Panc1 (cell line): ENCODE measurements at regions not wholly inside any gene's neighbourhood (a gene's known extent, or its start where the extent isn't known, plus 50 kb on each side); places are given as distances from the start of the nearest gene placed in this dataset.

Source experiments
- ATAC-seq: fragments of 200-7000 bp; cut with Tn5 transposase; 2 replicates; pipeline ENCODE4 v1.9.1; 2020; ENCODE audit warnings: mild to moderate bottlenecking, moderate library complexity
- BruUV-seq: library from RNA; stranded (reverse); fragments of 400-500 nt; replicated peaks from 2 replicates; lab custom pipeline; 2021; lab: Mats Ljungman, UMichigan
- CTCF ChIA-PET: fragments of 300-600 bp; sonication (Branson Sonifier 250); formaldehyde crosslinking; loops from one replicate; lab custom pipeline; 2022; ENCODE audit warnings: antibody characterized with exemption; lab: Charles Lee
- POLR2A ChIA-PET: fragments of 300-600 bp; sonication (Branson Sonifier 250); formaldehyde crosslinking; loops from one replicate; lab custom pipeline; 2022; ENCODE audit warnings: antibody characterized with exemption; lab: Charles Lee
- DNase-seq: peaks from one replicate; pipeline ENCODE4 v3.0.0-alpha.2; 2010; ENCODE audit warnings: low read depth, low spot score
- H3K27ac ChIP-seq: 2 replicates; pipeline ENCODE4 v1.5.1; 2011; ENCODE audit warnings: mild to moderate bottlenecking, low read length, inconsistent platforms
- H3K27me3 ChIP-seq: fragments of 200-500 bp; sonication (Bioruptor generic); 2 replicates; pipeline ENCODE4 v1.6.0; 2014; ENCODE audit warnings: low read length, inconsistent platforms; ENCODE audit not compliant: control insufficient read depth, insufficient read depth
- H3K36me3 ChIP-seq: fragments of 200-500 bp; sonication (Bioruptor generic); 2 replicates; pipeline ENCODE4 v1.5.1; 2014; ENCODE audit warnings: inconsistent platforms, mild to moderate bottlenecking, low read length, moderate library complexity; ENCODE audit not compliant: control insufficient read depth, insufficient read depth
- H3K4me1 ChIP-seq: 2 replicates; pipeline ENCODE4 v1.5.1; 2011; ENCODE audit warnings: inconsistent platforms, mild to moderate bottlenecking, low read length, moderate library complexity; ENCODE audit not compliant: control insufficient read depth, insufficient read depth
- H3K4me3 ChIP-seq, 2 experiments: 2 replicates each; pipeline ENCODE4 v1.5.1; 2011 to 2012; ENCODE audit warnings: low read depth in 2 of 2, low read length in 2 of 2, mild to moderate bottlenecking in 2 of 2, inconsistent platforms in 1 of 2, moderate library complexity in 1 of 2
- H3K9me3 ChIP-seq: fragments of 200-500 bp; sonication (Bioruptor generic); 2 replicates; pipeline ENCODE4 v1.5.1; 2014; ENCODE audit warnings: low read depth, mild to moderate bottlenecking, inconsistent platforms, low read length, moderate library complexity; ENCODE audit not compliant: control insufficient read depth, insufficient read depth
- CTCF ChIP-seq: fragments of 450-650 bp; IDR thresholded peaks from 2 replicates; pipeline ENCODE4 v1.5.1; 2017; ENCODE audit warnings: mild to moderate bottlenecking
- POLR2AphosphoS5 ChIP-seq: IDR thresholded peaks from 2 replicates; pipeline ENCODE4 v1.6.1; 2012; ENCODE audit warnings: mild to moderate bottlenecking, low read depth, low read length, moderate library complexity
- REST ChIP-seq, 2 experiments: IDR thresholded peaks; 2 replicates each; pipeline ENCODE4 v1.6.1; 2011 to 2012; ENCODE audit warnings: low read depth in 2 of 2, control low read depth in 1 of 2, low read length in 1 of 2, mild to moderate bottlenecking in 1 of 2, moderate library complexity in 1 of 2; ENCODE audit not compliant: insufficient read depth in 1 of 2
- SIN3A ChIP-seq: IDR thresholded peaks from 2 replicates; pipeline ENCODE4 v1.6.1; 2012; ENCODE audit warnings: low read depth, mild to moderate bottlenecking, low read length, moderate library complexity, borderline replicate concordance; ENCODE audit not compliant: insufficient read depth
- TCF7L2 ChIP-seq: IDR thresholded peaks from 2 replicates; pipeline ENCODE4 v1.6.1; 2011; ENCODE audit warnings: mild to moderate bottlenecking, low read depth, low read length, inconsistent platforms
- in situ Hi-C: cut with HindIII; loops from 2 replicates; pipeline ENCODE4 v1.10.0; 2016; ENCODE audit warnings: low sequenced_read_pairs, low pct_unique_long_range_greater_than_20kb
- intact Hi-C: fragments of 100-400 bp; cut with micrococcal nuclease; formaldehyde crosslinking; loops from one replicate; pipeline ENCODE4 v1.10.0; 2022; ENCODE audit not compliant: unreplicated experiment

- Histone ChIP-seq H3K9me3 (peaks cover 3% of the 10 kb centered on the region; the same call in 1 of the 2 replicates), H3K4me3 (no peak overlapping the region), H3K4me1 (no peaks in the 10 kb centered on the region), H3K27me3 (no peaks in the 10 kb centered on the region), H3K27ac (no peak overlapping the region), H3K36me3 (no peaks in the 10 kb centered on the region)
- ChIA-PET POLR2A (no interaction called here), CTCF (no interaction called here)
- ATAC-seq (no peak), DNase-seq (no peak)
- no TSS peak for BruUV-seq
- intact Hi-C loops (no loop called here), in situ Hi-C loops (no loop called here)
- TF ChIP-seq TCF7L2 (no peak), CTCF (no peak), POLR2AphosphoS5 (no peak), REST (IDR thresholded peaks at IDR 0.05; ENCODE audit: insufficient read depth in 1 of 2, low read depth in 2 of 2, low read length in 1 of 2) (no peak), SIN3A (no peak)
These were observed 636.5 kb downstream of the IRX1 start for GRCh38 chr5:4232084-4232483.

GRCh38 chr5:4233671-4234070 lies 638.0 kb downstream of the IRX1 start:
- peaks cover 3% of the 10 kb centered on the region; the same call in 1 of the 2 replicates for H3K9me3 ChIP-seq
- no peaks in the 10 kb centered on the region for H3K36me3 ChIP-seq
- no peak for DNase-seq
- ATAC-seq = no peak
- in situ Hi-C loops = no loop called here
- no peaks in the 10 kb centered on the region for H3K27me3 ChIP-seq
- intact Hi-C loops = no loop called here
- POLR2A ChIA-PET = no interaction called here
- TF ChIP-seq CTCF (0 out of 2 replicates have a peak, but pooled peaks have one; percentile 19), TCF7L2 (no peak), REST (IDR thresholded peaks at IDR 0.05; ENCODE audit: insufficient read depth in 1 of 2, low read depth in 2 of 2, low read length in 1 of 2) (no peak), POLR2AphosphoS5 (no peak), SIN3A (no peak)
- CTCF ChIA-PET = no interaction called here
- no peaks in the 10 kb centered on the region for H3K4me1 ChIP-seq
- H3K27ac ChIP-seq = no peak overlapping the region
- BruUV-seq = no TSS peak
- H3K4me3 ChIP-seq = no peak overlapping the region
